Omental fat pad (tissue), 3 donors: ENCODE measurements at regions not wholly inside any gene's neighbourhood (a gene's known extent, or its start where the extent isn't known, plus 50 kb on each side); places are given as distances from the start of the nearest gene placed in this dataset.

Source experiments
- ATAC-seq: fragments of 150-250 bp; one replicate; pipeline ENCODE4 v1.9.1; 2016; ENCODE audit warnings: mild to moderate bottlenecking, moderate library complexity; ENCODE audit not compliant: low FRiP score
- DNase-seq: peaks from one replicate; pipeline ENCODE4 v3.0.0-alpha.2; 2019; ENCODE audit warnings: low spot score
- CTCF ChIP-seq, 3 donors: fragments of 450-650 bp; IDR thresholded peaks; one replicate each; pipeline ENCODE4 v1.5.1; 2016 to 2017; ENCODE audit warnings: antibody characterized with exemption in 3 of 3, mild to moderate bottlenecking in 3 of 3, moderate library complexity in 2 of 3

GRCh38 chr2:217215877-217216276 is 356.0 kb upstream of the TNP1 start:
- DNase-seq = no peak
- no peak for ATAC-seq
- TF ChIP-seq CTCF (IDR thresholded peaks at IDR 0.05) = no peak

- ATAC-seq = no peak
- TF ChIP-seq CTCF (IDR thresholded peaks at IDR 0.05) = no peak
Observed at GRCh38 chr2:217208867-217209266, 349.0 kb upstream of the TNP1 start.

GRCh38 chr2:217207699-217208010 is 347.8 kb upstream of the TNP1 start:
- DNase-seq (no peak), ATAC-seq (no peak)
- TF ChIP-seq CTCF (IDR thresholded peaks at IDR 0.05) = no peak

More at GRCh38 chr2:217208867-217209266, 349.0 kb upstream of the TNP1 start:
- DNase-seq = no peak

GRCh38 chr2:217206907-217207698 is 347.2 kb upstream of the TNP1 start:
- TF ChIP-seq CTCF (IDR thresholded peaks at IDR 0.05) = no peak
- ATAC-seq (no peak), DNase-seq (no peak)

- ATAC-seq (no peak), DNase-seq (no peak)
- no peak for TF ChIP-seq CTCF (IDR thresholded peaks at IDR 0.05)
Observed at GRCh38 chr2:217206016-217206725, 346.3 kb upstream of the TNP1 start.

- no peak for DNase-seq
- TF ChIP-seq CTCF (IDR thresholded peaks at IDR 0.05) = no peak
- ATAC-seq = no peak
Observed at GRCh38 chr2:217204358-217204757, 344.5 kb upstream of the TNP1 start.

GRCh38 chr2:217203086-217203485 is 343.2 kb upstream of the TNP1 start:
- DNase-seq (no peak), ATAC-seq (no peak)
- no peak for TF ChIP-seq CTCF (IDR thresholded peaks at IDR 0.05)
